HG02870 (cell line): ENCODE measurements at regions not wholly inside any gene's neighbourhood (a gene's known extent, or its start where the extent isn't known, plus 50 kb on each side); places are given as distances from the start of the nearest gene placed in this dataset.
"Not testable (repeated sequence)": the region's sequence is repeated elsewhere in the genome, so short reads cannot be mapped to it uniquely, and the experiment has no call there.

Experiments
- ATAC-seq: cut with Tn5 transposase; IDR thresholded peaks from one replicate; pipeline ENCODE4 v1.9.1; 2021; ENCODE audit warnings: mild to moderate bottlenecking, moderate library complexity; ENCODE audit not compliant: unreplicated experiment

DNA sequence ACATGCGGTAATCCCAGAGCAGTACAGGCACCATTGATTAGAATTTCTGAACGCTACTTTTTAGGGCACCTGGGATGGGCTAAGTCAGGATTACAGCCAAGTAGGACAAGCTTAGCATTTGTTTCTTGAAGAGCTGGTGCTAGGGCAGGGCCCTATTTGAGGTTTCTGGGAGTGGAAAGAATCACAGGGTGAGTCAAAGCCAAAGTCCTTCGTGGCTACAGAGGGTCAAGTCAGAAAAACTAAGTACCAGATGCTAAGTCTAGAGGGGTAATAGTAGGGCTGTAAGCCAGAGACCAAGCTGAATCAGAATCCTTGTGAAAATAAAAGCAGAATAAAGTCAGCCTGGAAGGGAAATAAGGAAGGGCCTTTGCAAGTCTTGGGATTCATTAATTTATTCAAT, 448.6 kb downstream of the ZIC3 start:
- no peak for ATAC-seq

DNA sequence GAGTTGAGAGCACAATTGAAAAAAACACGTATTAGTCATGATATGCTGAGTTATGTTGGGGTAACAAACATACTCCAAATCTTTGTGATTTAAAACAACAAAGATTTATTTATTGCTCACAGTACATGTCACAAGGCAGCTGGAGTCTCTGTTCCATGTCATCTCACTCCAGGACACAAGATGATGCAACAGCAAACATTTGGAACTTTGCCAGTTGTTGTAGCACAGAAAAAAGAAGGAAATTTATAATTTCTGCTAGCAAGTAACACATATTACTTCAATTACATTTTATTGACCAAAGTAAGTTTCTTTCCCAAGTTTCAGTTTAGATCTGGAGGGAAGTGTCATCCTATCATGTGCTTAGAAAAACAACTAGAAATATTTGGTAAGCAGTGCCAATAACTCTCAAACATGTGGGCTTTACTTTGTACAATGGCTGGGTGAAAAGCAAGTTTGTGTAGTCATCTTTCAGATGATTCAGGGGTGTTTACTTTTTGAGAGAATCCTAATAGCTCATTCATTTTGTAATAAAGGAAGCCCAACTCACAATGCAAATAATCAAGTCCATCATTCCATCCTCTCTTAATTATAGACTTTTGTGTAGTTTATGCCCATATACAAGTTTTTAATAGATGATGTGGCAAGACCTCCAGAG, 452.3 kb downstream of the ZIC3 start:
- no peak for ATAC-seq

DNA sequence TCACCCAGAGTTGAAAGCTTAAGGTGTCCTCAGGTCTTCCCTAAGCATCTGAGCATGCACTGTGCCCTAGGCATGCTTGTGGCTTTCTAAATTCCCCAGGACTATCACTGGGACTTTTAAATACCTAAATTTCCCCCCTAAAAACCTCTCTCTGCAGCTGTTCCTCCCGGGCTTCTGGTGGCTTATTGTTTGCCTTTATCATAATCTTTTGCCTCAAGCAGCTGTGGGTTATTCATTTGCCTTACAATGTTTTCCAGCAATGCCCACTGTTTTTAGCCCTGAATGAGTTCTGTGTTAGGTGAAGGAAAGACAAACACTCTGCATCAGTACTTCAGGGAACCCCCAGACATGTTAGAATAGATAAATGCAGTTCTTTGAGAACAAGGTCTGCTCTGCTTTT, 455.0 kb downstream of the ZIC3 start:
- no peak for ATAC-seq

GRCh38 chrX:138026211-138026610, 460.3 kb downstream of the ZIC3 start:
- ATAC-seq: peak; percentile 80

GRCh38 chrX:138031715-138032114, 465.8 kb downstream of the ZIC3 start:
- no peak for ATAC-seq

DNA sequence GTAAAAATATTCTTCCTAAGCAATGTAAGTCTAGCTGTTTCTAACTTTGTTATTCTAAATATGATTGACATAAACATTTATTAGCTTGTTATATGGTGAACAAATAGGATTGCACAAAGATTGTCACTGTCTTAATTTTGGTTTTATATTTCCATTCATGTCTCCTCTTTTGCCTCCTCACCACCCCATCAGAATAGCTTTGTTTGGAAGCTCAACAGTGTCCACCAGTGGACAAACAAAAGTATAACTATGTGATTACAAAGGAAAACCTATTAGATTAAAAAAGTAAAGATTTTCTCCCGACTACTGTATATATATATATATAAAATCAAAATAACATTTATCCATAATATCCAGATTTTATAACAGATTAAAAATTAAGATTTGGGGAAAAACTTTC, 468.2 kb downstream of the ZIC3 start:
- ATAC-seq: no peak

DNA sequence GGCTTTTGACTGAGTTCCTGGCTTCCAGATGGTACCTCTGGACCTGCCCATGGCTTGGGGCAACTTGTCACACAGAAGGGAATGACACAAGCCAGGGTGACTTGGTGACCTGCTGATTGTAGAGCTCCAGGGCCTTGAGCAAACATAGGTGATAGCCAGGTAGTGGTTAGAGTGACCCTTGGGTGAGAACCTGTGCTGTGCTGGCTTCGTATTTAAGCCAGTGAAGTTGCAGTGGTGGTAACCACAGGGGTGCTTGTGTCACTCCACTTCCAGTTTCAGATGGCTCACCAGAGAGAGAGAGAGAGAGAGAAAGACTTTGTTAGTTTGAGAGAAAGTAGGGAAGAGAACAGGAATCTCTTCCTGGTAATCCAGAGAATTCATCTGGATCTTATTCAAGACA, 471.6 kb downstream of the ZIC3 start:
- no peak for ATAC-seq

GRCh38 chrX:138057883-138058282, 492.0 kb downstream of the ZIC3 start:
- ATAC-seq: no peak

GRCh38 chrX:138058931-138059330, 493.0 kb downstream of the ZIC3 start:
- ATAC-seq: no peak

GRCh38 chrX:138067415-138067814, 501.5 kb downstream of the ZIC3 start:
- ATAC-seq: no peak

GRCh38 chrX:138073626-138074025, 507.7 kb downstream of the ZIC3 start:
- ATAC-seq: no peak

DNA sequence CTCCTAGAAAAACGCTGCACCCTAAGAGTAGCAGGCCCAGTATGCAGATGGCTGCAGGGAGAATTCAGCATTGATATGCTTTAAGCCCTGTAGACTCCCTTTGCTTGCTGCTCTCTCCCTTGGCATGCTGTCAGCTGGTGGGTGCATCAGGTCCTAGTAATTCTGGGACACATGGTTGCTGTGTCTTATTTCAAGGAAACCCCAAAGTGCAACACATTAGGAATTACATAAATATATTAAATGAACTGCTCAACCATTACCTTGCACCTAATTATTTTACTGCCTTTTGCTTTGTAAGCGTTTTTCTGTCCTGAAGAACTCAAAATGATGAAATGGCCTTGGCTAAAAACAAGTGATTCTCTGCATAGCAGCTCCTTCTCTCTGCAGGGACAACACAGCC, 516.3 kb downstream of the ZIC3 start:
- ATAC-seq: no peak

DNA sequence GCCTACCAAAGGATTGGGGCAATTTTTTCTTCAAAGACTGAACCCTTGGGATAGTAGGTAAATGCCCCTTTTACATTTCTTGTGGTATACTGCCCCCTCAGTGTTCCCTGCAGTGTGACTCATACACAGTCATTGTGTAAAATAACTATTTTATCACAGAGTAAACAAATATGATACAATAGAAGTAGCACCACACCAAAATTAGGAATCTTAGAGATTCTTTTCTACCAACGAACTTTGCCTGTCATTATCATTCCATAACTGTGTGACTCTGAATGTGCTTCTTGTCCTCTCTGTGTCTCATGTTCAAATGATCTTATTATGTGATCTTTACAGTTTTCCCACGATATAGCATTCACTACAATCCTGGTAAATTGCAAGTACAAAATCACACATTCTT, 517.0 kb downstream of the ZIC3 start:
- no peak for ATAC-seq

GRCh38 chrX:138110910-138111309, 545.0 kb downstream of the ZIC3 start:
- ATAC-seq: not testable (repeated sequence)

DNA sequence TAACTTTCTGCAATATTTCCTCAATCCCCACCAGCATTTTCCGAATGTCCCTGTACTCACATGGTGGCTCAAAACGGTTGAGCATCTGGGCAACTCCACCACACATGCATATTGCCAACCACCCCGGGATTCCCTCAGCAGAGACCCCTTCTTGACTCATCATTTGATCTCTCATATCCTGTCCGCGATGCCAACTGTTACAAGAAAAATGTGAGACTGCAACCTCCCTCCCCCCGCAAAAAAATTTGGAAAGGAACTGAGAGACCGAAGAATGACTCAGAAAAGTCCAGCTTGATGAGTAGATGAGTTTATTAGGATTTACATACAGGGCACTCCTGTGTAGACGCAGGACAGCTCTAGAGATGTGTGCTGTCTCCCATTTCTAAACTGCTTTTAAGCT, 561.4 kb downstream of the ZIC3 start:
- no peak for ATAC-seq

- peak; percentile 95 for ATAC-seq
Observed at GRCh38 chrX:138128027-138128671, 562.2 kb downstream of the ZIC3 start.

GRCh38 chrX:138150709-138151108, 560.8 kb downstream of the FGF13 start:
- ATAC-seq: no peak

GRCh38 chrX:138157850-138158249, 553.7 kb downstream of the FGF13 start:
- ATAC-seq: no peak

DNA sequence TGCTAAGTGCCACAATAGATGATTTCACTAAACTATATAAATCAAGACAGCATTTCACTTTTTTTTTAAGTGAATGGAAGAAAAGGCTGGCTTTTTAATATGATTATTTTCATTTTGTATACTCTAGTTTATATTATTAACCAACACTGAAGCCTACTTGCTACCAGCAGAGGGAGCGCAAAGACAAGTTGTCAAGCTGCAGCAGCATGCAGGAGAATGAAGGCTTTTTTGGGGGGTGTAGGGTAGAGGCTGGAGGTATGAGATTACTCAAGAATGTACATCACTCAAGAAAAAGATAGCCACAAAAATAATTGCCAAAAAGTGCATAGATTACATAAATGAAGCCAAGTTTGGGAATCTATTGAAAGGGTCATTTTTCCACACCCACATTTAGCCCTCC, 519.5 kb downstream of the FGF13 start:
- no peak for ATAC-seq

DNA sequence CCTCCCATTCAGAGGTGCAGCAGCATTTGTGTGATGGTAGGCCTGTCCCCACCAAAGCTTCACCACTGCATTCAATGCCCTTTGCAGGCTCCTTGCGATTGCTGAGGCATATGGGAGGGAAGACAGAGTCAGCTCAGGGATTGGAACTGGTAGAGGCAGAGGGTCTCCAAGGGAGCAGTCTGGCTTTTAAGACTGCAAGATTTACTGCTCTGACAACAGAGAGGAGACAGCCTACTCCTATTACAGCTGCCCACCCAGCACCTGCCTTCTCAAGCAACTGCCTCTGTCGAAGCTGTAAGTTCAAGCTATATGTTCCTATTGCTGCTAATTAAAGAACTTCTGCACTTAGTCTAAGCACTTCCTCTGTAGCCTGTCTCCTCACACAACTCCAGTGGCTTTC, 481.8 kb downstream of the FGF13 start:
- no peak for ATAC-seq

DNA sequence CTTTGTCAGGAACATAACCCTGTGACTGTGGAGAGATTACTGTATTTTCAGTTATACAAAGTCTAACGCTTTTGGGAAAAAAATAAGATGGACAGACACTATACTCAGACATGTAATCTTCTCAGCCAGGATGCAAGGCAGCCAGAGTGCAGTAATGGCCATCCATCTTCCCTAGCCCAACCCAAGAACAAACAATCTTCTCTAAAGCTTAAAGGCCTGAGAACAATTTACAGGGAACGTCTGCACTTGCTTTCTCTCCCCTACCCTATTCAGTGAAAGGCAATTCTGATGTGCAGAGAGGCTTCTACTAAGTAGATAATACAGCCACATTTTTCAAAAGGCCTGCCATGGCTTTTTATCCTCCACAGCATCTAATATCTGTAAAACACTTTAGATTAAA, 471.3 kb downstream of the FGF13 start:
- ATAC-seq: no peak

DNA sequence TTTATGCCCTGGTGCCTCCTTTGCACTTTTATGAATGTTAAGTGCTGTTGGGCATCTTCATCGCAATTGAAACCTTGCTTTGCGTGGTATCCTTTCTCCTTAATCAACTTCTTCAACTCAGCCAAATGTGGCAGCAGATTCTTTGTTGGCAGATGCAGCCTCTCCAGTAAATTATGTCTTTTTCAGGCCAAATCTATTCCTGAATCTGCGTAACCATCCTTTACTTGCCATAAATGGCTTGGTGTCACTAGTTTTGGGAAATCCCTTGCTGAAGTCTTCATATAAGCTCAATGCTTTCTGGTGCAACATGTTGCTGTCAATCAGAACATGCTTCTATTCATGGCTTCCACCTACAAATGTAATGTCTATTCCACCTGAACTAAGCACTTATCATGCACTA, 457.5 kb downstream of the FGF13 start:
- no peak for ATAC-seq

DNA sequence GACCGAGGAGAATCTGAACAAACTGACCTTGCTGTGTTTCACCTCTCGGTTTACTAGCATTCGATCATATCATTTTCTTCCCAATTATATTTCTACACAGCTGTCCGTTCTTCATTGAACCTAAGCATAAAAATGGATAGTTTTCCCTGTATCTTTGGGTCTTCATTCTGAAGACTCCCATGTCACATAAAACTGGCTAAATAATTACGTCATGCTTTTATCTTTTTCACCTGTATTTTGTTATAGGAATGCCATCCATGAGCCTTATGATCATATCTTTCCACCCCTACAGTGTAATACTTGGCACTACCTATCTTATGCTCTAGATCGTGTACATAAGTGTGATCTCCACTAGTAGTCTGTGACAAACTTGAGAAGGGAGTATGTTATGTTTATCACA, 456.1 kb downstream of the FGF13 start:
- ATAC-seq: no peak
